GM12891 (cell line): ENCODE measurements at regions not wholly inside any gene's neighbourhood (a gene's known extent, or its start where the extent isn't known, plus 50 kb on each side); places are given as distances from the start of the nearest gene placed in this dataset.

Experiments used
- DNase-seq: peaks from one replicate; pipeline ENCODE4 v3.0.0; 2011; ENCODE audit warnings: low spot score; ENCODE audit not compliant: insufficient read length
- FAIRE-seq: peaks from 2 replicates; lab custom pipeline; 2011; peaks lifted over from hg19 to GRCh38; lab: Jason Lieb, UNC
- PAX5 ChIP-seq: IDR thresholded peaks from 2 replicates; pipeline ENCODE4 v1.6.1; 2011; ENCODE audit warnings: low read length, moderate library complexity, mild to moderate bottlenecking; ENCODE audit not compliant: insufficient read depth, severe bottlenecking
- POLR2A ChIP-seq: IDR thresholded peaks from 2 replicates; pipeline ENCODE4 v1.6.1; 2011; ENCODE audit warnings: low read depth, low read length, control low read depth
- POLR2AphosphoS5 ChIP-seq: IDR thresholded peaks from 2 replicates; pipeline ENCODE4 v1.6.1; 2011; ENCODE audit warnings: low read depth, low read length, control low read depth
- POU2F2 ChIP-seq: IDR thresholded peaks from 2 replicates; pipeline ENCODE4 v1.6.1; 2011; ENCODE audit warnings: low read depth, mild to moderate bottlenecking, control low read depth, low read length, moderate library complexity
- SPI1 ChIP-seq: IDR thresholded peaks from 2 replicates; pipeline ENCODE4 v1.6.1; 2011; ENCODE audit warnings: low read depth, low read length, control low read depth
- TAF1 ChIP-seq: IDR thresholded peaks from 2 replicates; pipeline ENCODE4 v1.6.1; 2011; ENCODE audit warnings: low read depth, low read length, control low read depth

GRCh38 chr9:4366591-4367330 is 66.9 kb upstream of the GLIS3 start:
- FAIRE-seq (peak; percentile 92), DNase-seq (no peak)
- TF ChIP-seq POU2F2: no peak
- TF ChIP-seq SPI1: no peak
- no peak for TF ChIP-seq TAF1
- no peak for TF ChIP-seq POLR2A
- TF ChIP-seq PAX5: no peak
- no peak for TF ChIP-seq POLR2AphosphoS5

- TF ChIP-seq POLR2AphosphoS5 (no peak), POU2F2 (no peak), TAF1 (no peak), PAX5 (no peak), POLR2A (no peak)
- no peak for FAIRE-seq
- no peak for DNase-seq
Observed at GRCh38 chr9:4365055-4365454, 65.2 kb upstream of the GLIS3 start.

GRCh38 chr9:4362281-4362680 is 62.4 kb upstream of the GLIS3 start:
- DNase-seq (no peak), FAIRE-seq (no peak)
- TF ChIP-seq SPI1 (no peak), PAX5 (no peak), POLR2A (no peak), TAF1 (no peak), POLR2AphosphoS5 (no peak), POU2F2 (no peak)

GRCh38 chr9:4359016-4359415 is 59.1 kb upstream of the GLIS3 start:
- TF ChIP-seq TAF1 (no peak), POLR2A (no peak), POU2F2 (no peak), PAX5 (no peak), SPI1 (no peak), POLR2AphosphoS5 (no peak)
- FAIRE-seq: no peak
- no peak for DNase-seq

GRCh38 chr9:4357929-4358328 is 58.1 kb upstream of the GLIS3 start:
- FAIRE-seq (no peak), DNase-seq (no peak)
- TF ChIP-seq POLR2AphosphoS5 (no peak), POLR2A (no peak), POU2F2 (no peak), SPI1 (no peak), PAX5 (no peak), TAF1 (no peak)

GRCh38 chr9:4356306-4356705 is 56.4 kb upstream of the GLIS3 start:
- FAIRE-seq (no peak), DNase-seq (no peak)
- TF ChIP-seq POU2F2: no peak
- TF ChIP-seq POLR2A: no peak
- TF ChIP-seq SPI1: no peak
- no peak for TF ChIP-seq POLR2AphosphoS5

GRCh38 chr9:4353236-4353635 is 53.4 kb upstream of the GLIS3 start:
- no peak for DNase-seq
- no peak for FAIRE-seq
- TF ChIP-seq TAF1 (no peak), POLR2AphosphoS5 (no peak), SPI1 (no peak), PAX5 (no peak), POU2F2 (no peak), POLR2A (no peak)

GRCh38 chr9:4349816-4350418 is 50.0 kb upstream of the GLIS3 start:
- FAIRE-seq (no peak), DNase-seq (no peak)

More at GRCh38 chr9:4349816-4350418, 50.0 kb upstream of the GLIS3 start:
- TF ChIP-seq PAX5 (no peak), TAF1 (no peak), POU2F2 (no peak), POLR2A (no peak), SPI1 (no peak), POLR2AphosphoS5 (no peak)
